H9 (cell line): ENCODE measurements at regions not wholly inside any gene's neighbourhood (a gene's known extent, or its start where the extent isn't known, plus 50 kb on each side); places are given as distances from the start of the nearest gene placed in this dataset.

ENCODE experiments used
- DNase-seq: peaks from one replicate; pipeline ENCODE4 v3.0.0-alpha.2; 2017
- H2AFZ ChIP-seq: one replicate; pipeline ENCODE4 v1.6.1; 2013; ENCODE audit warnings: mild to moderate bottlenecking, low read length, control low read depth, moderate library complexity
- H2AK5ac ChIP-seq: 2 replicates; pipeline ENCODE4 v1.6.1; 2013; ENCODE audit warnings: low read length, control low read depth, mixed read lengths; ENCODE audit not compliant: insufficient read length
- H2BK120ac ChIP-seq: one replicate; pipeline ENCODE4 v1.6.1; 2013; ENCODE audit warnings: low read depth, mild to moderate bottlenecking, low read length, control low read depth, inconsistent platforms; ENCODE audit not compliant: poor library complexity, severe bottlenecking
- H2BK12ac ChIP-seq: 2 replicates; pipeline ENCODE4 v1.6.1; 2013; ENCODE audit warnings: low read length, control low read depth, mixed read lengths, low read depth; ENCODE audit not compliant: insufficient read length
- H2BK15ac ChIP-seq: 2 replicates; pipeline ENCODE4 v1.6.1; 2013; ENCODE audit warnings: low read depth, low read length, control low read depth
- H2BK20ac ChIP-seq: one replicate; pipeline ENCODE4 v1.6.1; 2013; ENCODE audit warnings: low read depth, mild to moderate bottlenecking, low read length, control low read depth, inconsistent platforms; ENCODE audit not compliant: poor library complexity, severe bottlenecking
- H2BK5ac ChIP-seq: 2 replicates; pipeline ENCODE4 v1.6.1; 2013; ENCODE audit warnings: low read length, control low read depth, mixed read lengths; ENCODE audit not compliant: insufficient read length
- H3K14ac ChIP-seq: 2 replicates; pipeline ENCODE4 v1.6.1; 2013; ENCODE audit warnings: low read length, control low read depth; ENCODE audit not compliant: insufficient read depth
- H3K18ac ChIP-seq: 2 replicates; pipeline ENCODE4 v1.6.1; 2013; ENCODE audit warnings: low read depth, mild to moderate bottlenecking, mixed read lengths, low read length, control low read depth; ENCODE audit not compliant: insufficient read length
- H3K23ac ChIP-seq: 2 replicates; pipeline ENCODE4 v1.6.1; 2013; ENCODE audit warnings: low read length, control low read depth, mixed read lengths, low read depth; ENCODE audit not compliant: insufficient read length
- H3K23me2 ChIP-seq: 2 replicates; pipeline ENCODE4 v1.6.1; 2013; ENCODE audit warnings: low read depth, mild to moderate bottlenecking, mixed read lengths, low read length, control low read depth; ENCODE audit not compliant: insufficient read length, poor library complexity, severe bottlenecking
- H3K27ac ChIP-seq: 2 replicates; pipeline ENCODE4 v1.5.1; 2013; ENCODE audit warnings: low read length, control low read depth, mixed read lengths, low read depth; ENCODE audit not compliant: insufficient read length
- H3K27me3 ChIP-seq: 2 replicates; pipeline ENCODE4 v1.6.1; 2013; ENCODE audit warnings: low read length, control low read depth, inconsistent platforms; ENCODE audit not compliant: insufficient read depth
- H3K4ac ChIP-seq: 2 replicates; pipeline ENCODE4 v1.6.1; 2013; ENCODE audit warnings: low read depth, mild to moderate bottlenecking, control low read depth, inconsistent platforms, low read length, moderate library complexity
- H3K4me1 ChIP-seq: 2 replicates; pipeline ENCODE4 v1.6.1; 2013; ENCODE audit warnings: low read length, control low read depth, inconsistent platforms; ENCODE audit not compliant: insufficient read depth
- H3K4me2 ChIP-seq: 2 replicates; pipeline ENCODE4 v1.6.1; 2013; ENCODE audit warnings: low read length, control low read depth, mixed read lengths; ENCODE audit not compliant: insufficient read length, insufficient read depth
- H3K56ac ChIP-seq: 2 replicates; pipeline ENCODE4 v1.6.1; 2013; ENCODE audit warnings: low read depth, mild to moderate bottlenecking, mixed read lengths, low read length, control low read depth; ENCODE audit not compliant: insufficient read length
- H3K79me1 ChIP-seq: 2 replicates; pipeline ENCODE4 v1.6.1; 2013; ENCODE audit warnings: low read depth, mild to moderate bottlenecking, moderate library complexity, low read length, control low read depth, inconsistent platforms; ENCODE audit not compliant: insufficient read depth, poor library complexity, severe bottlenecking
- H3K79me2 ChIP-seq: 2 replicates; pipeline ENCODE4 v1.6.1; 2013; ENCODE audit warnings: low read length, control low read depth, inconsistent platforms; ENCODE audit not compliant: insufficient read depth
- H3K9ac ChIP-seq: 2 replicates; pipeline ENCODE4 v1.6.1; 2013; ENCODE audit warnings: low read length, control low read depth, mixed read lengths; ENCODE audit not compliant: insufficient read length; ENCODE audit errors: extremely low read depth
- H3K9me3 ChIP-seq: one replicate; pipeline ENCODE4 v1.6.1; 2013; ENCODE audit warnings: low read depth, low read length, inconsistent platforms; ENCODE audit not compliant: control insufficient read depth
- H3T11ph ChIP-seq: one replicate; pipeline ENCODE4 v1.6.1; 2013; ENCODE audit warnings: mild to moderate bottlenecking, low read length, control low read depth, inconsistent platforms
- H4K20me1 ChIP-seq: one replicate; pipeline ENCODE4 v1.6.1; 2013; ENCODE audit not compliant: control insufficient read depth, insufficient read length, insufficient read depth
- H4K5ac ChIP-seq: 2 replicates; pipeline ENCODE4 v1.6.1; 2013; ENCODE audit warnings: low read depth, mild to moderate bottlenecking, mixed read lengths, low read length, control low read depth; ENCODE audit not compliant: insufficient read length
- H4K8ac ChIP-seq: replicated peaks from 2 replicates; pipeline ENCODE4 v1.6.1; 2013; ENCODE audit warnings: low read length, control low read depth, mixed read lengths, low read depth; ENCODE audit not compliant: insufficient read length
- H4K91ac ChIP-seq: 2 replicates; pipeline ENCODE4 v1.6.1; 2013; ENCODE audit warnings: low read depth, mild to moderate bottlenecking, moderate library complexity, mixed read lengths, low read length, control low read depth; ENCODE audit not compliant: insufficient read length
- H3K27ac Mint-ChIP-seq, 3 experiments: 2 replicates in 2 of 3; 3 replicates in 1 of 3; pipeline ENCODE4 v1.8.0; 2020 to 2021; ENCODE audit warnings: mixed read lengths in 3 of 3, mild to moderate bottlenecking in 1 of 3, moderate library complexity in 1 of 3
- H3K27me3 Mint-ChIP-seq: 2 replicates; pipeline ENCODE4 v1.8.0; 2021; ENCODE audit warnings: low read depth, mild to moderate bottlenecking, moderate library complexity, mixed read lengths
- H3K36me3 Mint-ChIP-seq, 3 experiments: 2 replicates in 2 of 3; 3 replicates in 1 of 3; pipeline ENCODE4 v1.8.0; 2020 to 2021; ENCODE audit warnings: low read depth in 3 of 3, mixed read lengths in 3 of 3; ENCODE audit not compliant: insufficient read depth in 1 of 3
- H3K4me1 Mint-ChIP-seq, 2 experiments: 2 replicates each; pipeline ENCODE4 v1.8.0; 2020; ENCODE audit warnings: mixed read lengths in 2 of 2
- H3K4me3 Mint-ChIP-seq, 2 experiments: 2 replicates in 1 of 2; 3 replicates in 1 of 2; pipeline ENCODE4 v1.8.0; 2020 to 2021; ENCODE audit warnings: mild to moderate bottlenecking in 2 of 2, mixed read lengths in 2 of 2, moderate library complexity in 1 of 2
- H3K9me3 Mint-ChIP-seq, 2 experiments: 2 replicates in 1 of 2; 3 replicates in 1 of 2; pipeline ENCODE4 v1.8.0; 2020; ENCODE audit warnings: mild to moderate bottlenecking in 2 of 2, mixed read lengths in 2 of 2, moderate library complexity in 1 of 2
- CTCF ChIP-seq: fragments of 200-600 bp; sonication (generic); conservative IDR thresholded peaks from 3 replicates; pipeline ENCODE4 v1.8.0; 2021; ENCODE audit warnings: antibody characterized with exemption, mild to moderate bottlenecking
- WGBS: extraction: QIAGEN DNeasy Blood & Tissue Kit; methylation state at CpG from one replicate; pipeline ENCODE4 v1.1.7; 2013; ENCODE audit warnings: missing lambda C conversion rate, low lambda C conversion rate, mixed read lengths; ENCODE audit not compliant: insufficient read length; ENCODE audit errors: extremely low coverage; 5-methylcytosine and 5-hydroxymethylcytosine counted together

DNA sequence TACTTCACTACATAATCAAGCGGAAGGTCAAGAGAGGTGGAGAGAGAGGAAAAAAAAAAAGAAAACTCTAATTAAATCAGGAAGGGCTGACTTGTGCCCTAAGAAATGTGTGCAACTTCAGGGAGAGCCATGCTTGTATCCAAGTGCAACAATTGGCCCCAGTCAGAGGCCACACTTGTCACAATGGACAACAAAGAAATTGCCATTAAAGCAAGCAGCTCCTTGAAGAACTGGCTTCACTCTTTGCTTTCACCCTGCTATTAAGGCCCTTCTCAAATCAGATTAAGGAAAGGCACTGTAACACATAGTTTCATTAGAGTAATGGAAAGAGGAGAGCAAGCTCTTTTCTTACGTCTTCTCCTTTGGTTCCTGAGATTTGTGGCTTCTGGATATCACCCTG is 480.9 kb upstream of the WWC1 start:
- Histone ChIP-seq H3K14ac (no peak overlapping the region), H2AFZ (no peak overlapping the region), H3K4me1 (no peaks in the 10 kb centered on the region), H2BK120ac (no peak overlapping the region), H3K79me2 (no peaks in the 10 kb centered on the region), H2BK20ac (no peak overlapping the region), H2BK15ac (no peak overlapping the region), H2BK5ac (no peak overlapping the region), H3K4me2 (no peak overlapping the region), H3K4ac (no peak overlapping the region), H4K91ac (no peak overlapping the region), H3K9me3 (no peaks in the 10 kb centered on the region), H3K56ac (no peak overlapping the region), H3T11ph (no peak overlapping the region), H2AK5ac (no peak overlapping the region), H3K79me1 (no peaks in the 10 kb centered on the region), H3K18ac (no peak overlapping the region), H3K9ac (no peak overlapping the region), H3K23ac (no peak overlapping the region), H4K8ac (no peak overlapping the region), H2BK12ac (no peak overlapping the region), H3K27me3 (no peaks in the 10 kb centered on the region), H4K5ac (no peak overlapping the region), H3K23me2 (no peaks in the 10 kb centered on the region), H4K20me1 (no peaks in the 10 kb centered on the region), H3K27ac (no peak overlapping the region)
- no peak overlapping the region for H3K4me3 Mint-ChIP-seq
- no peaks in the 10 kb centered on the region for H3K9me3 Mint-ChIP-seq
- TF ChIP-seq CTCF, result no peak
- H3K27me3 Mint-ChIP-seq, result no peaks in the 10 kb centered on the region
- H3K4me1 Mint-ChIP-seq, result peaks cover 11 to 13% of the 10 kb centered on the region in 2 experiments
- no CpG with 5 or more reads among the region's 2 CpGs for WGBS
- H3K27ac Mint-ChIP-seq, result no peak overlapping the region; a peak in 2 of 7 replicates
- DNase-seq, result no peak
- no peaks in the 10 kb centered on the region; a peak in 1 of 7 replicates for H3K36me3 Mint-ChIP-seq
